HepG2 (cell line): ENCODE measurements at regions not wholly inside any gene's neighbourhood (a gene's known extent, or its start where the extent isn't known, plus 50 kb on each side); places are given as distances from the start of the nearest gene placed in this dataset.

ENCODE experiments used
- ATAC-seq: fragments of 200-7000 bp; cut with Tn5 transposase; 3 replicates; pipeline ENCODE4 v1.9.1; 2020; ENCODE audit warnings: mild to moderate bottlenecking, moderate library complexity
- BruUV-seq: library from RNA; stranded (reverse); fragments of 400-500 nt; replicated peaks from 2 replicates; lab custom pipeline; 2021; lab: Mats Ljungman, UMichigan
- CTCF ChIA-PET: fragments of 300-600 bp; formaldehyde crosslinking; extraction: SDS; loops from one replicate; lab custom pipeline; 2021; ENCODE audit warnings: low total read pairs, inconsistent platforms, low intra/inter-chr PET ratio; lab: Yijun Ruan, JAX
- POLR2A ChIA-PET: fragments of 350-600 bp; sonication (Branson Sonifier 250); formaldehyde crosslinking; loops from one replicate; lab custom pipeline; 2020; ENCODE audit warnings: antibody characterized with exemption, inconsistent platforms; lab: Yijun Ruan, JAX
- DNase-seq: peaks from one replicate; pipeline ENCODE4 v3.0.0-alpha.2; 2015; ENCODE audit warnings: low spot score
- FAIRE-seq: peaks from 3 replicates; lab custom pipeline; 2011; peaks lifted over from hg19 to GRCh38; lab: Jason Lieb, UNC
- H2AFZ ChIP-seq: one replicate; pipeline ENCODE4 v1.6.1; 2011; ENCODE audit warnings: low read length, inconsistent platforms
- H3K27ac ChIP-seq: fragments of 300-600 bp; 3 replicates; pipeline ENCODE4 v1.8.0; 2011; ENCODE audit warnings: mixed run types, mild to moderate bottlenecking, mixed read lengths, low read length, inconsistent platforms; ENCODE audit not compliant: insufficient read depth; ENCODE audit errors: extremely low read length
- H3K27me3 ChIP-seq, 2 experiments: fragments of 200-600 bp in 1 of 2; 2 replicates in 1 of 2; 3 replicates in 1 of 2; pipeline versions ENCODE4 v1.6.0 to v1.8.0; 2011; ENCODE audit warnings: low read length in 2 of 2, mild to moderate bottlenecking in 2 of 2, moderate library complexity in 2 of 2, inconsistent platforms in 1 of 2; ENCODE audit not compliant: insufficient read depth in 2 of 2, control insufficient read depth in 1 of 2
- H3K36me3 ChIP-seq, 2 experiments: fragments of 200-600 bp in 1 of 2; replicated peaks in 1 of 2; 2 replicates in 1 of 2; 3 replicates in 1 of 2; pipeline versions ENCODE4 v1.5.1 to v1.8.0; 2011; ENCODE audit warnings: low read length in 2 of 2, inconsistent platforms in 1 of 2; ENCODE audit not compliant: insufficient read depth in 2 of 2, control insufficient read depth in 1 of 2
- H3K4me1 ChIP-seq: 2 replicates; pipeline ENCODE4 v1.5.1; 2012; ENCODE audit warnings: low read length, inconsistent platforms; ENCODE audit not compliant: insufficient read depth
- H3K4me2 ChIP-seq: 2 replicates; pipeline ENCODE4 v1.6.0; 2011; ENCODE audit warnings: low read depth, low read length, inconsistent platforms
- H3K4me3 ChIP-seq, 3 experiments: fragments of 200-600 bp in 1 of 3; sonication (generic), shearing (Covaris generic) in 1 of 3; replicated peaks in 1 of 3; 2 replicates each; pipeline ENCODE4 v1.5.1; 2011 to 2016; ENCODE audit warnings: low read length in 3 of 3, inconsistent platforms in 2 of 3, low read depth in 2 of 3, mild to moderate bottlenecking in 2 of 3, control low read depth in 1 of 3, mixed read lengths in 1 of 3; ENCODE audit not compliant: insufficient read depth in 1 of 3
- H3K79me2 ChIP-seq: one replicate; pipeline ENCODE4 v1.6.1; 2011; ENCODE audit warnings: low read length, inconsistent platforms; ENCODE audit not compliant: insufficient read depth
- H3K9ac ChIP-seq: 2 replicates; pipeline ENCODE4 v1.6.0; 2011; ENCODE audit warnings: mild to moderate bottlenecking, low read depth, low read length, inconsistent platforms; ENCODE audit not compliant: insufficient read depth
- H3K9me3 ChIP-seq: 2 replicates; pipeline ENCODE4 v1.5.1; 2012; ENCODE audit warnings: mild to moderate bottlenecking, low read length
- H4K20me1 ChIP-seq: 2 replicates; pipeline ENCODE4 v1.6.0; 2011; ENCODE audit warnings: inconsistent platforms, mild to moderate bottlenecking, low read length, moderate library complexity; ENCODE audit not compliant: insufficient read depth
- AFF4 ChIP-seq: sonication (generic); formaldehyde crosslinking; IDR thresholded peaks from 2 replicates; pipeline ENCODE4 v1.4.0; 2020; ENCODE audit warnings: missing genetic modification reagents
- MTF1 ChIP-seq: sonication (generic); formaldehyde crosslinking; IDR thresholded peaks from 2 replicates; pipeline ENCODE4 v1.5.0; 2020; ENCODE audit warnings: missing genetic modification reagents
- ZNF354B ChIP-seq: sonication (generic); formaldehyde crosslinking; IDR thresholded peaks from 2 replicates; pipeline ENCODE4 v1.8.0; 2022; ENCODE audit warnings: mild to moderate bottlenecking, missing genetic modification reagents
- ZNF460 ChIP-seq: sonication (generic); formaldehyde crosslinking; IDR thresholded peaks from 2 replicates; pipeline ENCODE4 v1.5.1; 2020; ENCODE audit warnings: missing genetic modification reagents, mild to moderate bottlenecking, borderline replicate concordance
- ZNF784 ChIP-seq: sonication (generic); formaldehyde crosslinking; IDR thresholded peaks from 2 replicates; pipeline ENCODE4 v1.5.1; 2020; ENCODE audit warnings: missing genetic modification reagents, mild to moderate bottlenecking, borderline replicate concordance
- WGBS: methylation state at CpG from one replicate; pipeline ENCODE4 v1.1.6; 2017; ENCODE audit warnings: low lambda C conversion rate; 5-methylcytosine and 5-hydroxymethylcytosine counted together
- in situ Hi-C: cut with HindIII; loops from 2 replicates; pipeline ENCODE4 v1.10.0; 2017; ENCODE audit warnings: low pct_unique_long_range_greater_than_20kb; ENCODE audit not compliant: extremely low pct_ligation_motif_present
- intact Hi-C: fragments of 100-400 bp; cut with micrococcal nuclease; formaldehyde crosslinking; loops from one replicate; pipeline ENCODE4 v1.10.0; 2022; ENCODE audit not compliant: unreplicated experiment

- TF ChIP-seq ZNF354B = no peak
- TF ChIP-seq ZNF460 (CRISPR knock-in tag) = no peak
These were observed 89.1 kb upstream of the TAB2 start (continued) for GRCh38 chr6:149228311-149228955.

- DNase-seq = no peak
- ChIA-PET POLR2A (no interaction called here), CTCF (no interaction called here)
- Histone ChIP-seq H3K27ac (no peak overlapping the region), H3K4me3 (no peak overlapping the region), H3K4me2 (no peak overlapping the region), H3K9me3 (no peaks in the 10 kb centered on the region), H3K79me2 (no peaks in the 10 kb centered on the region), H2AFZ (no peak overlapping the region), H3K27me3 (peaks cover 0 to 34% of the 10 kb centered on the region in 2 experiments; a peak in 4 of 5 replicates), H4K20me1 (no peaks in the 10 kb centered on the region), H3K9ac (no peak overlapping the region), H3K36me3 (no peaks in the 10 kb centered on the region), H3K4me1 (peaks cover 29% of the 10 kb centered on the region)
- WGBS = 14% methylated on average over 6 of the region's 6 CpGs
- TF ChIP-seq AFF4 = no peak
- no peak for TF ChIP-seq MTF1
- no peak for TF ChIP-seq ZNF784 (CRISPR knock-in tag)
- no peak for FAIRE-seq
- intact Hi-C loops = no loop called here
- no TSS peak for BruUV-seq
- in situ Hi-C loops = no loop called here
- ATAC-seq = no peak
These were observed 88.4 kb upstream of the TAB2 start for GRCh38 chr6:149229096-149229495.
